ENCODE measurements at regions not wholly inside any gene's neighbourhood (a gene's known extent, or its start where the extent isn't known, plus 50 kb on each side); places are given as distances from the start of the nearest gene placed in this dataset.

DNA sequence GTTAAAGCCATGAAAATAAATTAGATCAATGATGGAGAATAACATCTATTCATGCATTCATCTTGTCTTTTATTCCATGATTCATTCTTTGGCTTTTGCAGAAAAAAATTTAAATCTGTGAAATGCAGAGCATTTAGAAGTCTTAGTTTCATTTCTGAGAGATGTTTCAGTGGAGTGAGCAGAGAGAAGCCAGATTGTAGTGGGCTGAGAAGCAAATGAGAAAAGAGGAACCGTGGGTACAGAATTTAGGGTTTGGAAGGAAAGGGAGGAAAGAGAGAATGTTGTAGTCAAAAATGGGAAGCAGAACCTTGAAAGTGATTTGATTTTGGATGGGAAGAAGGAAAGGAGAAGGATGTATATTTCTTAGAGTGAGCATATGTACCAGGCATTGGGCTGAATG is 260.3 kb upstream of the MAN1A1 start:
- TF ChIP-seq, protein P1, sequence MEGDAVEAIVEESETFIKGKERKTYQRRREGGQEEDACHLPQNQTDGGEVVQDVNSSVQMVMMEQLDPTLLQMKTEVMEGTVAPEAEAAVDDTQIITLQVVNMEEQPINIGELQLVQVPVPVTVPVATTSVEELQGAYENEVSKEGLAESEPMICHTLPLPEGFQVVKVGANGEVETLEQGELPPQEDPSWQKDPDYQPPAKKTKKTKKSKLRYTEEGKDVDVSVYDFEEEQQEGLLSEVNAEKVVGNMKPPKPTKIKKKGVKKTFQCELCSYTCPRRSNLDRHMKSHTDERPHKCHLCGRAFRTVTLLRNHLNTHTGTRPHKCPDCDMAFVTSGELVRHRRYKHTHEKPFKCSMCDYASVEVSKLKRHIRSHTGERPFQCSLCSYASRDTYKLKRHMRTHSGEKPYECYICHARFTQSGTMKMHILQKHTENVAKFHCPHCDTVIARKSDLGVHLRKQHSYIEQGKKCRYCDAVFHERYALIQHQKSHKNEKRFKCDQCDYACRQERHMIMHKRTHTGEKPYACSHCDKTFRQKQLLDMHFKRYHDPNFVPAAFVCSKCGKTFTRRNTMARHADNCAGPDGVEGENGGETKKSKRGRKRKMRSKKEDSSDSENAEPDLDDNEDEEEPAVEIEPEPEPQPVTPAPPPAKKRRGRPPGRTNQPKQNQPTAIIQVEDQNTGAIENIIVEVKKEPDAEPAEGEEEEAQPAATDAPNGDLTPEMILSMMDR (IDR thresholded peaks at IDR 0.05): no peak
- TF ChIP-seq POLR2A (IDR thresholded peaks at IDR 0.05) (no peak), POLR2AphosphoS5 (IDR thresholded peaks at IDR 0.05) (no peak)

Measured in gastroesophageal sphincter (tissue), 3 donors.